Mesodermal cell (in vitro differentiated cells): ENCODE measurements at regions not wholly inside any gene's neighbourhood (a gene's known extent, or its start where the extent isn't known, plus 50 kb on each side); places are given as distances from the start of the nearest gene placed in this dataset.
"Not testable (repeated sequence)": the region's sequence is repeated elsewhere in the genome, so short reads cannot be mapped to it uniquely, and the experiment has no call there.

Experiments
- H3K27ac ChIP-seq: 2 replicates; pipeline ENCODE4 v1.7.0; 2013; ENCODE audit warnings: mild to moderate bottlenecking, low read depth, low read length, moderate library complexity; ENCODE audit not compliant: severe bottlenecking
- H3K36me3 ChIP-seq: 2 replicates; pipeline ENCODE4 v1.7.1; 2013; ENCODE audit warnings: mild to moderate bottlenecking, low read length, moderate library complexity; ENCODE audit not compliant: control insufficient read depth, insufficient read depth
- H3K4me1 ChIP-seq: one replicate; pipeline ENCODE4 v1.7.1; 2013; ENCODE audit warnings: mild to moderate bottlenecking, low read length; ENCODE audit not compliant: insufficient read depth, control insufficient read depth, poor library complexity, severe bottlenecking
- H3K4me3 ChIP-seq: 2 replicates; pipeline ENCODE4 v1.7.0; 2013; ENCODE audit warnings: low read length, control low read depth, mild to moderate bottlenecking; ENCODE audit not compliant: insufficient read depth, poor library complexity, severe bottlenecking; ENCODE audit errors: extremely low read depth
- H3K9me3 ChIP-seq: 2 replicates; pipeline ENCODE4 v1.7.1; 2013; ENCODE audit warnings: mild to moderate bottlenecking, low read length, moderate library complexity; ENCODE audit not compliant: control insufficient read depth
- WGBS, 2 experiments: methylation state at CpG; one replicate each; pipeline ENCODE4 v1.1.5; 2013; ENCODE audit warnings: missing lambda C conversion rate in 2 of 2; ENCODE audit not compliant: insufficient coverage in 2 of 2; 5-methylcytosine and 5-hydroxymethylcytosine counted together

GRCh38 chr6:69489970-69490369 lies 306.8 kb downstream of the LMBRD1 start:
- Histone ChIP-seq H3K36me3 (no peaks in the 10 kb centered on the region), H3K4me3 (no peak overlapping the region), H3K4me1 (no peaks in the 10 kb centered on the region), H3K9me3 (no peaks in the 10 kb centered on the region), H3K27ac (no peak overlapping the region)

- Histone ChIP-seq H3K4me3 (no peak overlapping the region), H3K9me3 (no peaks in the 10 kb centered on the region), H3K4me1 (no peaks in the 10 kb centered on the region), H3K36me3 (no peaks in the 10 kb centered on the region), H3K27ac (no peak overlapping the region)
Observed at GRCh38 chr6:69487688-69488087, 309.1 kb downstream of the LMBRD1 start.

DNA sequence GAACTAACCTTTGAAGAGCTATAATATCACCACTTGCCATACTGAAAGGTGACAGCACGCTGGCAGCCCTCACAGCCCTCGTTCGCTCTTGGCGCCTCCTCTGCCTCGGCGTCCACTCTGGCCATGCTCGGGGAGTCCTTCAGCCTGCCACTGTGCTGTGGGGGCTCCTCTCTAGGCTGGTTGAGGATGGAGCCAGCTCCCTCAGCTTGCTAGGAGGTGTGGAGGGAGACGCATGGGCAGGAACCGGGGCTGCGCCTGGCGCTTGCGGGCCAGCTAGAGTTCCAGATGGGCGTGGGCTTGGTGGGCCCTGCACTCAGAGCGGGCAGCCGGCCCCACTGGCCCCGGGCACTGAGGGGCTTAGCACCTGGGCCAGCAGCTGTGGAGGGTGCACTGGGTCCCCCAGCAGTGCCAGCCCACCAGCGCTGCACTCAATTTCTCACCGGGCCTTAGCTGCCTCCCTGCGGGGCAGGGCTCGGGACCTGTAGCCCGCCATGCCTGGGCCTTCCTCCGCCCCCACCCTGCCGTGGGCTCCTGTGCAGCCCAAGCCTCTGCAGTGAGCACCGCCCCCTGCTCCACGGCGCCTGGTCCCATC lies 329.7 kb downstream of the LMBRD1 start:
- 91 to 92% methylated on average over 19 to 26 of the region's 26 CpGs for WGBS, 2 experiments
- Histone ChIP-seq H3K36me3 (no peaks in the 10 kb centered on the region), H3K4me1 (no peaks in the 10 kb centered on the region), H3K4me3 (no peak overlapping the region), H3K27ac (no peak overlapping the region), H3K9me3 (no peaks in the 10 kb centered on the region)

DNA sequence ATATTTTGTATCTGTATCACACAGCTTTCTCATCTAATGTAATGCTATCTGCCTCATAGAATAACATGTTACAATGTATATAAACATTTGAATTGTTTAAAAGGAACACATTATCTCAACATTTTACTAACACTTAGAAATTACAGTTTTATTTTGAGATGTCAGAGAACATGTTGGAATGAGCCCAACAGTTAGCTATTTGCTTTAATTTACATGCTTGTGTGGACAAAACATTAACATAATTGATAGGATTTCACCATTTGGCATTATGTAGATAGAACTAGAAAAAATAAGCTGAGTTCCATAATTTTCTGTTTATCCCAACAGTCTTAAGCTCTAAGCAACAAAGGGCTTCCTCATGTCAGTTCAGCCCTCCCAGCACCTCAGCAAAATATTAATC lies 330.9 kb downstream of the LMBRD1 start:
- Histone ChIP-seq H3K36me3 (no peaks in the 10 kb centered on the region), H3K9me3 (no peaks in the 10 kb centered on the region), H3K4me3 (no peak overlapping the region), H3K4me1 (no peaks in the 10 kb centered on the region), H3K27ac (no peak overlapping the region)

GRCh38 chr6:69456086-69456485 lies 340.7 kb downstream of the LMBRD1 start:
- no peaks in the 10 kb centered on the region for H3K36me3 ChIP-seq
- H3K9me3 ChIP-seq = peaks cover 4% of the 10 kb centered on the region
- no peak overlapping the region for H3K27ac ChIP-seq
- H3K4me1 ChIP-seq = no peaks in the 10 kb centered on the region
- 71 to 100% methylated on average over 1 to 3 of the region's 3 CpGs for WGBS, 2 experiments
- H3K4me3 ChIP-seq = no peak overlapping the region

DNA sequence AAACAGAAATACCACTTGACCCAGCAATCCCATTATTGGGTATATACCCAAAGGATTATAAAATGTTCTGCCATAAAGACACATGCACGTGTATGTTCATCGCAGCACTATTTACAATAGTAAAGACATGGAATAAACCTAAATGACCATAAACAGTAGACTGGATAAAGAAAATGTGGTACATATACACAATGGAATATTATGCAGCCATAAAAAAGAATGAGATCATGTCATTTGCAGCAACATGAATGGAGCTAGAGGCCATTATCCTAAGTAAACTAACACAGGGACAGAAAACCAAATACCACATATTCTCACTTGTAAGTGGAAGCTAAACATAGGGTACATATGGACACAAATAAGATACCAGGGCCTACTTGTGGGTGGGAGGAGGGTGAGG lies 342.2 kb downstream of the LMBRD1 start:
- H3K4me1 ChIP-seq, H3K4me3 ChIP-seq, H3K27ac ChIP-seq, H3K36me3 ChIP-seq, H3K9me3 ChIP-seq: not testable (repeated sequence)
- no CpG with 5 or more reads among the region's 2 CpGs for WGBS, 2 experiments

- not testable (repeated sequence) for H3K4me3 ChIP-seq, H3K36me3 ChIP-seq, H3K9me3 ChIP-seq, H3K4me1 ChIP-seq, H3K27ac ChIP-seq
- WGBS, 2 experiments = 54 to 70% methylated on average over 2 of the region's 3 CpGs
Observed at GRCh38 chr6:69450493-69450892, 346.3 kb downstream of the LMBRD1 start.

- Histone ChIP-seq H3K36me3 (no peaks in the 10 kb centered on the region), H3K27ac (no peak overlapping the region), H3K4me1 (no peaks in the 10 kb centered on the region), H3K9me3 (peaks cover 5% of the 10 kb centered on the region), H3K4me3 (no peak overlapping the region)
- WGBS, 2 experiments = 89 to 93% methylated on average over 6 to 7 of the region's 8 CpGs
Observed at GRCh38 chr6:69449887-69450286, 346.9 kb downstream of the LMBRD1 start.
